Stomach smooth muscle (tissue), 2 donors: ENCODE measurements at regions not wholly inside any gene's neighbourhood (a gene's known extent, or its start where the extent isn't known, plus 50 kb on each side); places are given as distances from the start of the nearest gene placed in this dataset.

Experiments
- H3K27ac ChIP-seq: one replicate; pipeline ENCODE4 v1.7.0; 2013; ENCODE audit warnings: mild to moderate bottlenecking, low read length, inconsistent platforms
- H3K27me3 ChIP-seq, 2 donors: one replicate each; pipeline ENCODE4 v1.7.0; 2013; ENCODE audit warnings: low read length in 2 of 2; ENCODE audit not compliant: insufficient read depth in 2 of 2, control insufficient read depth in 1 of 2
- H3K36me3 ChIP-seq, 2 donors: one replicate each; pipeline ENCODE4 v1.7.0; 2013; ENCODE audit warnings: low read length in 2 of 2; ENCODE audit not compliant: control insufficient read depth in 2 of 2, insufficient read depth in 2 of 2
- H3K4me1 ChIP-seq: one replicate; pipeline ENCODE4 v1.7.0; 2013; ENCODE audit warnings: low read length; ENCODE audit not compliant: control insufficient read depth, insufficient read depth
- H3K4me3 ChIP-seq, 2 donors: one replicate each; pipeline ENCODE4 v1.7.0; 2013; ENCODE audit warnings: low read length in 2 of 2
- H3K9ac ChIP-seq, 2 donors: one replicate each; pipeline ENCODE4 v1.7.0; 2013; ENCODE audit warnings: low read length in 2 of 2, mild to moderate bottlenecking in 1 of 2
- H3K9me3 ChIP-seq, 2 donors: one replicate each; pipeline ENCODE4 v1.7.0; 2013; ENCODE audit warnings: low read length in 2 of 2; ENCODE audit not compliant: control insufficient read depth in 2 of 2
- donor health status: healthy.
- donor health status: Pancreatic carcinoma.

DNA sequence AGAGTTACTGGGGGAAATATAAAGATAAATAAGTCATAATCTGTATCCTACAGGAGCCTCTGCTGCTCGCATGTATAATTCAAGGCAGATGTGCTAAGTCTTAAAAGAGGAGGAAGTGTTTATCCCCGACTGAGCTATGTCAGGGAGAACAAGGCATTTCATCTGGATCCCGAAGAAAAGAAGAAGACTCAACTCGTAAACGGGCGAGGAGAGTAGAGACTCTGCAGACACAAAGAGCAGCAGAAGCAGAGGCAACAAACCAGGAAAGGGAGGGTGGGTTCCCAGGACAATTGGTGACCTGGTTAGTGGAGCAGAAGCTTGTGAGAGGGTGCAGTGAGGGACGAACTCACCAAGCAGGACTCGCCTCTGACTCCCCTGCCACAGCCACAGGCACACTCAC lies 368.6 kb downstream of the EIPR1 start:
- Histone ChIP-seq H3K27me3 (peaks cover 3 to 6% of the 10 kb centered on the region in 2 donors), H3K9me3 (peaks cover 0 to 10% of the 10 kb centered on the region in 2 donors), H3K36me3 (no peaks in the 10 kb centered on the region), H3K9ac (no peak overlapping the region), H3K4me3 (no peak overlapping the region), H3K27ac (no peak overlapping the region), H3K4me1 (no peaks in the 10 kb centered on the region)

DNA sequence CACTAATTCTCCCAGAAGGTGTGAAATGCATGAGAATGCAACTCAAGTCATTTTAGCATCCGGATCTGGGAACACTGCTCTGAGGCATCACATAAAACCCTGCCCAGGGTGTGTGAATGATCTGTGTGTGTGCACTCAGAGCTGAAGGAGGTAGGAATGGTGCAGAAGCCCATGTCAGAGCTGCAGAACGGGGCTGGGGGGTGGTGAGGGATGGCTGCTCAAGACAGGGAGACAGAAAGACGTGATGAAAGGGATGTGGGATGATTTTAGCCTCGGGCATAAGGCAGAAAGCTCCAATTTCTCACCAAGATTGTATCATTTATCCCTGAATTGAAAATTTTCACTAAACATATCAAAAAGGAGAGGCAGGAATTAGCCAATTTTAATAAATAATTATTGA lies 369.1 kb downstream of the EIPR1 start:
- Histone ChIP-seq H3K4me1 (no peaks in the 10 kb centered on the region), H3K36me3 (no peaks in the 10 kb centered on the region), H3K4me3 (no peak overlapping the region), H3K27ac (no peak overlapping the region), H3K9ac (no peak overlapping the region), H3K27me3 (peaks cover 3 to 6% of the 10 kb centered on the region in 2 donors), H3K9me3 (peaks cover 0 to 7% of the 10 kb centered on the region in 2 donors)

DNA sequence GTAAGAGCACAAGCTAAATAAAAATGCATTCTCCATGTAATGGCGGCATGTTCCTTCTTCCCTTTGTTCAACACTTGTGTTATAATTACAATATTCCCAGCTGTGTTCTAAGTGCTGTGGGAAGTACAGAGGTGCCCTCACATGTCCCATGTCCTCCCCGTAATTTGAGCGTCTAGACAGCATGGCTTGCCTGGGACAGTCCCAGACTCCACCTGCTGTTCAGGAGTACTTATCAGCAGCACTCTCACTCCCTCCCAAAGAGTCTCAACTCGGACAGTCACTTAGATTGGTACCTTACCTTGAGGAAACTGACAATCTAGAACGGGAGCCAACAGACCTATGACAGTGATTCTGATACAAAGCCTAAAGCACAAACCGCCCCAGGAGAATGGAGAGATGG lies 370.5 kb downstream of the EIPR1 start:
- Histone ChIP-seq H3K36me3 (no peaks in the 10 kb centered on the region), H3K9me3 (peaks cover 0 to under 1% of the 10 kb centered on the region in 2 donors), H3K9ac (no peak overlapping the region), H3K27me3 (peaks cover 3 to 6% of the 10 kb centered on the region in 2 donors), H3K4me1 (no peaks in the 10 kb centered on the region), H3K4me3 (no peak overlapping the region), H3K27ac (no peak overlapping the region)

DNA sequence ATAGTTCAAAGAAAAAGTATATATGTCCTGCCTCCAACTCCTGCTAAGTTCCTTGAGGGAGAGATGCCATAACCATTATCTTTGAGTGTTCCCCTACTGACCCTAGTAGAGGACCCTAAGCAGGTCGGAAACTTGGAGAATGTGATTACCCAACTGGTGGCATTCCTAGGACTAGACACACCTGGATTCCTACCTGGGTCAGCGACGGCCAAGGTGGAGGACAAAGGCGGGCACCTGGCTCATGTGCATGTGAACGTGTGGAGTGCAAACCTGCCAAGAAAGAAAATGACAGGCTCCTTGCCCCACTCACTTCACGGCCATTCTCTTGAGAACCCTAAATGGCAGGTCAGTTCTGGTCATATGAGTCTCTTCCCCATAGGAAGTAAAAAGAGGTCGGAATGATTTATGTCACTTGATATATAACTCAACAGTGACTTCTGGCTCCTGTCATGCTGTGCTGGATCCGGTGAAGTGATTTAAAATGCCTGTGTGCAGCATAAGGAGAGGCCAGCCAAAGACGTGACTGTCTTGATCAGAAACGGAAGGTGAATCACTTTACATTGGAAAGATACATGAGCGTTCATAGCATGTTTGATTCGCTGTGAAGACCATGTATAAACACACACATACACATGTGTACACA lies 371.6 kb downstream of the EIPR1 start:
- H3K27ac ChIP-seq, result no peak overlapping the region
- no peaks in the 10 kb centered on the region for H3K4me1 ChIP-seq
- H3K4me3 ChIP-seq, result no peak overlapping the region
- H3K27me3 ChIP-seq, result peaks cover 3 to 6% of the 10 kb centered on the region in 2 donors
- no peak overlapping the region for H3K9ac ChIP-seq
- H3K9me3 ChIP-seq, result no peaks in the 10 kb centered on the region
- no peaks in the 10 kb centered on the region for H3K36me3 ChIP-seq

DNA sequence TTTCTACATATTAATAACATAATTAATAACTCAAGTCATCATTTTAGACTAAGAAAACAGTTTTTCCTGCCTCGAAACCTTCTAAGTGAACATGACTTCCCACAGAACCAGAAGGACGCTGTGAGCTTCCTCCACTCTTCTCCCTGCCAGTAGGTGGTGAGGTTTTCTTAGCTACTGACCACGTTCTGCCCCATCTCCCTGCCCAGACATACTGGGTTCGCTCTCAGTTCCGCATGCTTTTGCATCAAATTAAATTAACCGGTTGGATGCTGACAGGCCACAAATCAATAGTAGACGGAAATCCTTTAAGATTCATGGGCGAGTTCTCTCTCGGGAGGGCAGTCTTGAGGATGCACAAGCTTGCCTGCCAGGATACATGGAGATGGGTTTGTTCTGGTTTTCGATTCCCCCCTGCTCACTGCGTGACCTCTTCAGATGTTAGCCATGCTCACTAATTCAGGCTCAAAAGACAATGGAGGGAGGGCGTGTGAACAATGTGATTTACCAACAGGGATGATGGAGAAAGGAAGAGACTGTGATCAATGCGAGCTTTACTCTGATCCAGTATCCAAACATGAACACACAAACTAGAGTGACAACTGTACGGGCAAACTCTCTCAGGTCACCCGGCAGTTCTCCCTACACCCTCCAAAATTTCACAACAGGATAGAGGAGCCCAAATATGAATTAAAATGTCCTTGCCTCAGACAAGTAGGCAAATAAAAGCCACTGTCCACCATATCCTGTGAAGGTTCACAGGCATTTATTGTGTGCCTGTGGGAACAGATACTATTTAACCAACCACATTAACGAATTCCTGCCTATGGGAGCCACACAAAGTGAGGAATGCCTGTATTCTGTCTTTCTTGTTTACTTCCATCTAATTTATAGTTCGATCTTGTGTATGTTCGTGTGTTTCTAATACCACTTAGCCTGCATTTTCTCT lies 375.7 kb downstream of the EIPR1 start:
- H3K9ac ChIP-seq, result no peak overlapping the region
- H3K27ac ChIP-seq, result no peak overlapping the region
- no peaks in the 10 kb centered on the region for H3K4me1 ChIP-seq
- H3K36me3 ChIP-seq, result no peaks in the 10 kb centered on the region
- H3K4me3 ChIP-seq, result no peak overlapping the region
- no peaks in the 10 kb centered on the region for H3K9me3 ChIP-seq
- H3K27me3 ChIP-seq, result peaks cover 0 to 2% of the 10 kb centered on the region in 2 donors

DNA sequence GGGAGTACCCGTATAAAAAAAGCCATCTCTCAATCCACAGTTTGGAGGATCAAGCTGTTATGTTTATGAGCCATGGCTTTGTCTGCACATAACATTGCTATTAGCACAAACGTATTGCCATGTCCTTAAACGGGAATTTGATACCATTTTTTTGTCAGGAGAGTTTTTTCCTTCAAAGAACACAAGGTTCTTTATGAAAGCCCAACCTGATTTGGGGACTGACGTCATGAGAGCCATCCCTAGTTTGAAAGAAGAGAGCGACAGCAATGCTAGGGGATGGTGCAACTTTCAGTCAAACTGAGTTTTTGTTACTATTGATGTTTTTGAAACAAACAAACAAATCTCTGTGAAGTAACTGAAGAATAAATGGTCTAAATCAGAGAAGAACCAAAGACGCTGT lies 376.6 kb downstream of the EIPR1 start:
- H3K27ac ChIP-seq, result no peak overlapping the region
- H3K27me3 ChIP-seq, result peaks cover 0 to 2% of the 10 kb centered on the region in 2 donors
- no peak overlapping the region for H3K4me3 ChIP-seq
- no peaks in the 10 kb centered on the region for H3K4me1 ChIP-seq
- no peak overlapping the region for H3K9ac ChIP-seq
- no peaks in the 10 kb centered on the region for H3K9me3 ChIP-seq
- H3K36me3 ChIP-seq, result no peaks in the 10 kb centered on the region

DNA sequence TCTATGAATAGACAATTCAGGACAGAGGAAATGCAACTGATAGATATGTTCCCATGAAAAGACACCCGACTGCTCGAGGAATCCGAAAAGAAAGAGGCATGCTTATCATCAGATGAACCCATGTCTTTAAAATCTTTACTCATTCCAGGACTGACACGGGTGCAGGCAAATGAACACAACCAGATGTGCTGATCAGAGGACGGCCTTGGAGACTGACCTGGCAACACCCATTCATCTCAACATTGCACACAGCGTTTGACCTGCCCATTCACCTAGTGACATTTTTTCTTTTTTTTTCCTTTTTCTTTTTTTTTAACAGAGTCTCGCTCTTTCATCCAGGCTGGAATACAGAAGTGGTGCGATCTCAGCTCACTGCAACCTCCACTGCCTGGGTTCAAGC lies 377.5 kb downstream of the EIPR1 start:
- Histone ChIP-seq H3K9ac (no peak overlapping the region), H3K36me3 (no peaks in the 10 kb centered on the region), H3K27ac (no peak overlapping the region), H3K4me1 (no peaks in the 10 kb centered on the region), H3K9me3 (peaks cover 0 to 2% of the 10 kb centered on the region in 2 donors), H3K27me3 (peaks cover 0 to 2% of the 10 kb centered on the region in 2 donors), H3K4me3 (no peak overlapping the region)

DNA sequence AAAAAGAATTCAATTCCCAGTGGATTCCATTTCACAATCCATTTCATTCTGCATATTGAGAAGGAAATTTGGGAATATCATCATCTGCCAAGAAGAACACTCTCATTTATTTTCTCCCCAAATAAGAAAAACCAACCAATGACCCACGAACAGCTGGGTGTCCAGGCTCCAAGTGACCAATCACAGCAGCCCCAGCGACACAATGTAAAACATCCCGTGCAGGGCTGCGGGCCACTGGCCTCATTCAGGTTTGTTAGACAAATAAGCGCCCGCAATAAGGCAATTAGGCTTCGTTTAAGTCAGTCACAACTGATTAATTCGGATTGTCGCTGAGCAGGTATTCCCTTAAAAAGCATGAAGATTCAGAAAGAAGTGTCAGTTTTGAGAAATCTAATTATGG lies 378.6 kb downstream of the EIPR1 start:
- Histone ChIP-seq H3K27ac (no peak overlapping the region), H3K27me3 (peaks cover 0 to 2% of the 10 kb centered on the region in 2 donors), H3K9me3 (peaks cover 0 to 2% of the 10 kb centered on the region in 2 donors), H3K4me3 (no peak overlapping the region), H3K4me1 (no peaks in the 10 kb centered on the region), H3K9ac (no peak overlapping the region), H3K36me3 (no peaks in the 10 kb centered on the region)

DNA sequence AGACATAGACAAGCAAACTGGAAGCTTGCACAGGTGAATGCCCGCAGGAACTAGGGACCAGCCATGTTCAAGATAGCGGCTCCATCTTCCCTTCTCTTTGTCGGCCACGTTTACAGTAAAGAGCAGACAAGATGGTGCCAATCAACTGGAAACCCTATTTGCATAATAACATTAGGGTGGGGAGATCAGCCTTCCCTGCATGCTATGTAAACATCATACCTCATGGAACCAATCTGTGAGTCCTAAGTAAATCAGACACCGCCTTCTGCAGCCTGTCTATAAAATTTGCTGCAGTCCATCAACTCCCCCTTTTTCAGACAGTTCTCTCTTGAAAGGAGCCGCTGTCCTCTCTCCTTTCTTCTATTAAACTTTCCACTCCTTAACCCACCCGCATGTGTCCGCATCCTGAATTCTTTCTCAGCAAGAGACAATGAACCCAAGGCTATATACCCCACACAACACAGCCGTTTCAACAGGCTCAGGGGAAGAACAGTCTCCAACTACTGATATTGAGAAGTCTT lies 384.4 kb downstream of the EIPR1 start:
- Histone ChIP-seq H3K27ac (no peak overlapping the region), H3K27me3 (no peaks in the 10 kb centered on the region), H3K4me1 (no peaks in the 10 kb centered on the region), H3K36me3 (no peaks in the 10 kb centered on the region), H3K9me3 (peaks cover 0 to 2% of the 10 kb centered on the region in 2 donors), H3K4me3 (no peak overlapping the region), H3K9ac (no peak overlapping the region)

DNA sequence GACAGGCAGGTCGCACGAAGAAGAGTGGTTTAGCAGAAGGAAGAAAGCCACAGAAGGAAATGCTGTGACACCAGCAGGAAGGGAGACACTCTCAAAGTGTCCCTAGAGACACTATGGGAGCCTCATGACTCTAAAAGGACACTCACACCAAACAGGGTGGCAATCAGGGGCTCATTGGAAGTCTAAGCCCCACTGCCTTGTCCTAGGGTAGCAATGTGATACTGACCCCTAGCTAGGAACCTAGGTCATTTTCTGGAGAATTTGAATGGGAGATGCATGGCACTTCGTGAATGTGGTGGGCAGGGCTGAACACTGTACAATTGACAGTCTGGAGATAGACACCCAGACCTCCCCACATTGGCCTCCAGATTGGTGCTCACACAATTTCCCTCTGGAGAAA lies 385.0 kb downstream of the EIPR1 start:
- Histone ChIP-seq H3K27ac (no peak overlapping the region), H3K9me3 (peaks cover 0 to 2% of the 10 kb centered on the region in 2 donors), H3K27me3 (no peaks in the 10 kb centered on the region), H3K4me3 (no peak overlapping the region), H3K9ac (no peak overlapping the region), H3K4me1 (no peaks in the 10 kb centered on the region), H3K36me3 (no peaks in the 10 kb centered on the region)
